Spinal cord (tissue), 9 donors: ENCODE measurements at regions not wholly inside any gene's neighbourhood (a gene's known extent, or its start where the extent isn't known, plus 50 kb on each side); places are given as distances from the start of the nearest gene placed in this dataset.
A peak's percentile ranks its signal among the peaks of the same experiment; 100 is the strongest.

Experiments
- DNase-seq, 6 donors: peaks; one replicate each; pipeline versions ENCODE4 v3.0.0 to v3.0.0-alpha.2; 2013 to 2015; ENCODE audit warnings: low spot score in 6 of 6, low read depth in 4 of 6
- H3K27ac ChIP-seq: one replicate; pipeline ENCODE4 v1.5.1; 2013; ENCODE audit warnings: low read depth, low read length, control low read depth
- H3K27me3 ChIP-seq: one replicate; pipeline ENCODE4 v1.6.1; 2013; ENCODE audit warnings: low read length; ENCODE audit not compliant: control insufficient read depth, insufficient read depth
- H3K36me3 ChIP-seq: one replicate; pipeline ENCODE4 v1.6.1; 2013; ENCODE audit warnings: low read length; ENCODE audit not compliant: control insufficient read depth, insufficient read depth
- H3K4me1 ChIP-seq: one replicate; pipeline ENCODE4 v1.6.1; 2013; ENCODE audit warnings: low read length; ENCODE audit not compliant: control insufficient read depth, insufficient read depth
- H3K4me3 ChIP-seq: one replicate; pipeline ENCODE4 v1.5.1; 2013; ENCODE audit warnings: low read depth, low read length, control low read depth
- H3K9me3 ChIP-seq: one replicate; pipeline ENCODE4 v1.6.1; 2013; ENCODE audit warnings: low read length; ENCODE audit not compliant: control insufficient read depth, insufficient read depth
- WGBS: methylation state at CpG from one replicate; pipeline ENCODE4 v1.1.5; 2013; ENCODE audit warnings: missing lambda C conversion rate; ENCODE audit not compliant: insufficient coverage; 5-methylcytosine and 5-hydroxymethylcytosine counted together
- donor health status: healthy.

GRCh38 chr3:88767746-88768145 is 339.7 kb upstream of the EPHA3 start:
- H3K27ac ChIP-seq, result no peak overlapping the region
- no peaks in the 10 kb centered on the region for H3K36me3 ChIP-seq
- no peak for DNase-seq
- no peaks in the 10 kb centered on the region for H3K4me1 ChIP-seq
- H3K9me3 ChIP-seq, result peaks cover 3% of the 10 kb centered on the region
- 96% methylated on average over 2 of the region's 2 CpGs for WGBS
- no peak overlapping the region for H3K4me3 ChIP-seq
- H3K27me3 ChIP-seq, result no peaks in the 10 kb centered on the region

GRCh38 chr3:88773766-88774165 is 333.7 kb upstream of the EPHA3 start:
- no peaks in the 10 kb centered on the region for H3K9me3 ChIP-seq

DNA sequence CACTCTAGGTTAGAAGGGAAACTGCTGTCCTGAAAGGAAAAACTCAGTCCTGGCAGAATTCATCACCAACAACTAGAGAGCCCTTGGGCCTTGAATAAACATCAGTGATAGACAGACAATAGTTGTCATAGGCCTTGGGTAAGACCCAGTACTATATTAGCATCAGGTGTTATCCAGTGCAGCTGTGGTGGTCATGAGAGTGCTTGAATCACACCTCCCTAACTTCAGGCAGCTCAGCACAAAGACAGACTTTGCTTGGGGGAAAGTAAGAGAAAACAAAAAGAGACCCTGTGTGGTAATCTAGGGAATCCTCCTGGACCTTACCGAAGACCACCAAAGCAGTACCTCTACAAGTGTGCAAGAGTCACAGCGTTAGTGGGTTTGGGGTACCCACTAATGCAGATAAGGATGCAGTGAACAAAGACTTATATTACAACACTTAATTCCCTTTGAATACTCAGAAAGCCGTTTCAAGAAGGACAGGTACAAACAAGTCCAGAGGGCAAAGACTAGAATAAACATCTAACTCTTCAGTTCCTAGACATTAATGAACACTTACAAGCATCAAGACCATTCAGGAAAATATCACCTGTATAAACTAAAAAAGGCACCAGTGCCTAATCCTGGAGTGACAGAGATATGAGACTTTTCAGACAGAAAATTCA is 332.3 kb upstream of the EPHA3 start:
- 94% methylated on average over 3 of the region's 3 CpGs for WGBS
- no peak for DNase-seq
- H3K9me3 ChIP-seq, result no peaks in the 10 kb centered on the region
- H3K4me3 ChIP-seq, result no peak overlapping the region
- H3K27me3 ChIP-seq, result no peaks in the 10 kb centered on the region
- H3K4me1 ChIP-seq, result no peaks in the 10 kb centered on the region
- H3K36me3 ChIP-seq, result no peaks in the 10 kb centered on the region
- H3K27ac ChIP-seq, result no peak overlapping the region

More at GRCh38 chr3:88773766-88774165, 333.7 kb upstream of the EPHA3 start:
- no peak overlapping the region for H3K4me3 ChIP-seq
- no peaks in the 10 kb centered on the region for H3K27me3 ChIP-seq
- H3K36me3 ChIP-seq, result no peaks in the 10 kb centered on the region
- no peak overlapping the region for H3K27ac ChIP-seq
- no peak for DNase-seq
- H3K4me1 ChIP-seq, result no peaks in the 10 kb centered on the region

- Histone ChIP-seq H3K9me3 (peaks cover 1% of the 10 kb centered on the region), H3K4me1 (no peaks in the 10 kb centered on the region), H3K36me3 (no peaks in the 10 kb centered on the region), H3K4me3 (no peak overlapping the region), H3K27ac (no peak overlapping the region), H3K27me3 (no peaks in the 10 kb centered on the region)
- DNase-seq, result no peak
- no CpG with 5 or more reads among the region's 1 CpG for WGBS
These were observed 327.9 kb upstream of the EPHA3 start for GRCh38 chr3:88779482-88779881.

DNA sequence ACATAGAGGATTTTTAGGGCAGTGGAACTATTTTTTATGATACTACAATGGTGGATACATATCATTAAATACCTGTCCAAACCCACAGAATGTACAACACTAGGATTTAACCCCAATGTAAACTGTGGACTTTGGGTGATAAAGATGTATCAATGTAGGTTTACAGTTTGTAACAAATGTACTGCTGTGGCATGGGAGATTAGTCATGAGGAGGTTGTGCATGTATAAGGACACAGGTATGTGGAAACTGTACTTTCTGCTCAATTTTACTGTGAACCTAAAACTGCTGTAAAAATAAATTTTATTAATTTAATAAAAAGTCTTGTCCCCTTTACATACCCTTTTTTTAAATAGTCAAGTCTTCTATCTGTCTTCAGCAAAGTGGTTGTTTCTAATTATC is 322.5 kb upstream of the EPHA3 start:
- Histone ChIP-seq H3K4me3 (no peak overlapping the region), H3K9me3 (peaks cover 1% of the 10 kb centered on the region)
- no peak for DNase-seq

GRCh38 chr3:88785841-88786240 is 321.6 kb upstream of the EPHA3 start:
- Histone ChIP-seq H3K36me3 (no peaks in the 10 kb centered on the region), H3K27ac (no peak overlapping the region), H3K4me1 (no peaks in the 10 kb centered on the region), H3K27me3 (no peaks in the 10 kb centered on the region), H3K9me3 (peaks cover 4% of the 10 kb centered on the region), H3K4me3 (no peak overlapping the region)
- no peak for DNase-seq

More for the DNA sequence above, 322.5 kb upstream of the EPHA3 start:
- H3K4me1 ChIP-seq, result no peaks in the 10 kb centered on the region
- no peak overlapping the region for H3K27ac ChIP-seq
- no peaks in the 10 kb centered on the region for H3K27me3 ChIP-seq
- H3K36me3 ChIP-seq, result no peaks in the 10 kb centered on the region

- Histone ChIP-seq H3K9me3 (peaks cover 9% of the 10 kb centered on the region), H3K36me3 (no peaks in the 10 kb centered on the region), H3K27me3 (no peaks in the 10 kb centered on the region), H3K4me1 (no peaks in the 10 kb centered on the region), H3K4me3 (no peak overlapping the region), H3K27ac (no peak overlapping the region)
- no peak for DNase-seq
These were observed 311.9 kb upstream of the EPHA3 start for GRCh38 chr3:88795503-88795902.

GRCh38 chr3:88807491-88808105 is 299.8 kb upstream of the EPHA3 start:
- Histone ChIP-seq H3K36me3 (no peaks in the 10 kb centered on the region), H3K4me3 (no peak overlapping the region), H3K27ac (no peak overlapping the region), H3K4me1 (no peaks in the 10 kb centered on the region), H3K9me3 (no peaks in the 10 kb centered on the region), H3K27me3 (no peaks in the 10 kb centered on the region)
- DNase-seq, result no peak
- no CpG with 5 or more reads among the region's 3 CpGs for WGBS

- DNase-seq, result no peak
- Histone ChIP-seq H3K36me3 (no peaks in the 10 kb centered on the region), H3K27me3 (no peaks in the 10 kb centered on the region), H3K27ac (no peak overlapping the region), H3K4me3 (no peak overlapping the region), H3K9me3 (no peaks in the 10 kb centered on the region), H3K4me1 (no peaks in the 10 kb centered on the region)
- no CpG with 5 or more reads among the region's 2 CpGs for WGBS
These were observed 297.4 kb upstream of the EPHA3 start for GRCh38 chr3:88809993-88810392.

DNA sequence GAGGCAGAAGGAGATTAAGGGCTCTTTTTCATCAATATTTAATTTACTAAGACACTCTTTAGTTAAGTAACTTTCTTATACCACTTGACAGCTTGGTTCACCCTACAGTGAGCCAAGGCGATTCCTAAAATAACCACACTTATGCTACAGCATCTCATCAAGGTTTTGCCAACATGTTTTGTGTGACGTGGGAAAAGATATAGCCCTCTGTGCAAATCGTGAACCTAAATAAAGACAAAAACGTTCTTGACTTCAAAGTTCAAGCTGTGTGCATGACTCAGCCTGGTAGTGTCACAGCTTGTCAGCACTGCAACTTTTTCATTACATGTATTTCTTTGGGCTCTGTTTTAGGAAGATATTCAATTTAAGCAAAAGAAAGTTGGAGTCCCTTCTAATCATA is 297.0 kb upstream of the EPHA3 start:
- Histone ChIP-seq H3K9me3 (no peaks in the 10 kb centered on the region), H3K27ac (no peak overlapping the region), H3K4me1 (no peaks in the 10 kb centered on the region), H3K4me3 (no peak overlapping the region), H3K27me3 (no peaks in the 10 kb centered on the region), H3K36me3 (no peaks in the 10 kb centered on the region)
- 67% methylated on average over 1 of the region's 4 CpGs for WGBS
- peak in 1 of 6 donors; percentile 85 for DNase-seq
